NOMO-1 (cell line): ENCODE measurements at regions not wholly inside any gene's neighbourhood (a gene's known extent, or its start where the extent isn't known, plus 50 kb on each side); places are given as distances from the start of the nearest gene placed in this dataset.

Experiments used
- DNase-seq, 2 experiments: peaks; one replicate each; lab custom pipeline; 2025; ENCODE audit not compliant: unreplicated experiment in 2 of 2; lab: John Stamatoyannopoulos, UW

- DNase-seq, result no peak
Measured at GRCh38 chr16:52066962-52067361, 480.0 kb downstream of the TOX3 start.

DNA sequence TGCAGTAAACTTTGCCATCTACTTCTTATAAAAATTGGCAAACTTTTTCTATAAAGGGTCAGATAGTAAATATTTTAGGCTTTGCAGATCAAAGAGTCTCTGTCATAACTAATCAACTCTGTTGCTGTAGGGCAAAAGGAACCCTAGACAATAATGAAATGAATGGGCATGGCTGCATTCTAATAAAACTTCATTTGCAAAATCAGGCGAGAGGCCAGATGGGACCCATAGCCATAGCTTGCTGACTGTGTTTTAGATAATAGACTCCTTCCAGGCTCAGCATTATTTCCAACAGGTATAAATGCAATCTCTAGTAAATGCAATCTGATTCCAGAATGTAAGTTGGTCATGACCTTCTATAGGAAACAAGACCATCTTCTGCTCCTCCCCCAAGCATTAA is 490.7 kb downstream of the TOX3 start:
- DNase-seq, result no peak

DNA sequence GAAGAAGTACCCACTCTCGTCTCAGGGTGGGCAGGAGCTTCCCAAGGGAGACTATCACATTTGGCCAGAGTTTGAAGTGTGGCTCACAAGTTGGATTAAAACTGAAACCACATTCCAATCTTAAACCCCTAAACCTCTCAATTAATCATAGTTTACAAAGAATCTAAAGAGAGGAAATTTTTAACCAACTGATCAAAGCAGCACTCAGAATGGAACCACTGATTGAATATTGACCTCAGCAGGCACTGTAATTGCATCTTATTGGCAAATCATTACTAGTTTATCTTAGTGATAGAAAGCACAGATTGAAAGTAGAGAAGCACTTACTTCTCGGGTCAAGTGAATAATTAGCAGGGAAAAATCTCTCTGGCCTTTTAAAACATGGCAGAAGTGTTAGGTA is 491.6 kb downstream of the TOX3 start:
- DNase-seq, result no peak

DNA sequence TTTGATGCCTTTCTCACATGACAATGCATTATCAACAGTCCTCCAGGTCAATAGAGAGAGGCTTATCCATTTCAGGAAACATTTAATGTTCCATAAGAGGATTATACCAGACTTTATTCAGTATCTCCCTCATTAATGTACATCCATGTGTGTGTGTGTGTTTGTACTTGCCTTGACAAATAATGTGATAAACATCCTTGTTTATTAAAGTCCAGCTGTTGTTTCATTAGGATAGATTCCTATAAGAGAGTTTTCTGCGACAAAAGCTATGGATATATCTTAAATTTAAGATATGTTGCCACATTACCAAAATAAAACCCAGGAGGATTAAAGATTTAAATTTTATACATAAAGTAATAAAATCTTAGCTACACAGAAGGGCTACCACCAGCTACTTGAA is 492.6 kb downstream of the TOX3 start:
- no peak for DNase-seq

- no peak for DNase-seq
Measured at GRCh38 chr16:52052818-52053217, 494.1 kb downstream of the TOX3 start.

DNA sequence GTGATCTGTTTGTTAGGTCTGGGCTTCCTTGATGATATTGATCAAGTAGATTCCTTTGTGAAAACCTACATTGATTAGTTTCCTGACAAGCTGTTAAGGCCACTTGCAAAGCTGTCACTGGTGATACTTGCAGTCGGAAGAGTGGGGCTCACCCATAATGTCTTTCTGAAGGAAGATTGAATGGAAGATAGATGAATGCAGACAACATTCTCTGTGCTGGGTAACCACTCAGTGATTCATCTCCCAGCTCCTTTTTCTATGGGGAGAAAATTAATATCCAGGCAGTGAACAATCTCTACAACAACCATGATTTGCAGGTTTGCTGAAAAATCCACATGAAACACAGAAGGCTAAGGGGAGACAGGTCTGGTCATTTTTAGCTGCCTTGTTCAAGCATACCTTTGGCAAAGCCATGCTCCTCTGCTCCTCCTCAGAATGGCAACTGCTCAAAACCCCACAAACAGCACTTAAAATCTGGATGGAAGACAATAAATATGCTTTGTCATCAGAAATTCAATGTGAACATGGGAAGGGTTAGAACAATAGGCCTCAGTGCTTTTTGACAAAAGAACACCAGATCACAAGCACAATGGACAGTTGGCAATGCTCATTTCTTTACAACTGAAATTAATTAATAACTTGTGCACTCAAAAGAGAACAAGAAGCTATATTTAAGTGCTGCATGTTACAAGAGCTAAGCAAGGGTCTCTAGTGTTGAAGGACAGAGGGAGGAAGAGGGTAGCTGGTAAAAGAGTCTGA is 495.4 kb downstream of the TOX3 start:
- DNase-seq, result no peak

- peak; percentile 4 to 13 for DNase-seq
Measured at GRCh38 chr16:52050418-52050817, 496.5 kb downstream of the TOX3 start.

GRCh38 chr16:52035436-52035835 is 511.5 kb downstream of the TOX3 start:
- DNase-seq, result no peak

DNA sequence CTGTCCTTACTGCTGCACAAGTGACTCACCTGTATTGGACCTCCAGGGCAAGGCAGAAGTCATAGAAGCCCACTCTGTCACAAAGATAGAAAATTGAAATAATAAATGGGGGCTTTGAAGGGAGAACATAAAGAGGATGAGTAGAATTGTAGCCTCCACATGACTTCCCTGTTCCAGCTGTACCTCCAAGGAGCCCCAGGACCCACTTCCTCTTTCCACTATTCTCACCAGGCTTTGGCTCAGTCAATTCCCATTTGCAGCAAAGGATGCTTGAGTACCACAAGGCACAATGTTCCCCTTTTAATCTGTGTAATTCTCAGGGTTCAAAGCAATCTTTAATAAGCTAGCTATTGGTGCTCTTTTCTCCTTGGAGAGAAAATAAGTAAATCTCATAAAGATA is 512.1 kb downstream of the TOX3 start:
- no peak for DNase-seq

DNA sequence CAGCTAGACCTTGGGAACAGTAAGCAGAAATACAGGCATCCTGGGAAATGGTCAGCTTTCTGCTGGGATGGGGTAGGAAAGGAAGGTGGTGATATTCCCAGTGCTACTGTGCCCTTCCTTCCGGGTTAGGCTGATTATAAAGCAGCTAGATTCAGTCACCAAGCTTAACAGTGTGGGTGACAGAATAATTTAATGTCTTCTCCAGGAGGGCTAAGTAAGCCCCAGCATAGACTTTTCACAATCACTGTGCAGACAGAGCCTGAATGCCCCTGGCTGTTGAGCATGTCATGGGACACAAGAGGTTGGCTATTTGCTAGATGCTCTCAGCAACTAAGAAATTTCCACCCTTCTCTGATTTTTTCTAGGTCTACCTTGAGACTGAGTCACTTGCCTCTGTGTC is 513.0 kb downstream of the TOX3 start:
- no peak for DNase-seq

GRCh38 chr16:52022980-52023379 is 524.0 kb downstream of the TOX3 start:
- DNase-seq, result no peak

DNA sequence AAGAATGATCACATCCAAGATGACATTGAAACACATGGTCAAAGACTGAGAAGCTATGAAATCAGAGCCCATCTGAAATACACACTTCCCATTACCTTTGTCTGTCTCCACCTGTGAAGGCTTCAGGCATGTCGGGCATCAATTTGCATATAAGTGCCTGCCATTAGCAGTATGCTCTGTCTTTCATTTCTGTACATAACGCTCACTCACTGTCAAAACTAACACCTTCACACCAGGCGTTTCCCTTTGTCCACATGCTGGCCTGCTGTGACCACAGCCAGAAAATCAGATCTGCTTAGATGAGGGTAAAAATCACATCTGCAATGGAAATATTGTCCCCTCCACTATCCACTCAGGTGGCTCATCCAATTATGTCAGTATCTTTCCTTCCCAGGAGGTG is 524.8 kb downstream of the TOX3 start:
- DNase-seq, result no peak

DNA sequence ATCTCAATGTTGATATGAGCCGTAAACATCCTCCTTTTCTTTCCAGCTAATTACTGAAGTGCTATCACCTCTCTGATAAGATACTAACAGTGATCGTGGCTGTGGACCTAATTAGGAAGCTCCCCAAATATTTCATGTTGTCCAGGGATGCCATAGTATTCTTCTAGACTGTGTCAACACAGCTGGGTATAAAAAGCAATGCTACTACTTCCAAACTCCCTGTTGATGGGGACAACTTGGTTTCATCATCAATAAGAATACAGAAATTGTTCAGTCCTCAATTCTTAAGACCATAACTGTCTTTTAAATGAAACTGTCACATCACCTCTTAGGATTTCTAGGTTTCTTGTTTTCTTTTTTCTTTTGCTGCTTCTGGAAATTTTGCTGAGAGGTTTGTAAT is 530.6 kb downstream of the TOX3 start:
- DNase-seq, result no peak

DNA sequence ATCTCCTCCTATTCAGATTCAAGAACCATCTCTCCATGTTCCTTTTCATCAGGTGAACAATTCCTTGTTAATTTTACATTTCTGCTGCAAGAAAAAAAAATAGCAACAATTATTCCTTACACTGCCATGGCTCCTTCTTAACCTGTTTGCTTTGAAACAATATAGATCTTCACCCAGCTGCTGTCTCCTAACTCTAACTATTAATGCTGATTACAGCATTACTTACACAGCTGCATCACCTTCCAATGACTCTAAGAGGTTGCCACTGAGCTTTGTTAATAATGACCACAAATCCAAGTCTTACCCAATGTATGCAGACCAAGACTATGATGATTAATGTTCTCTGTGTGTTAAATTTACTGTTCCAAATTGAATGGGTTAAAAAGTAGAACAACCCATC is 541.4 kb downstream of the TOX3 start:
- DNase-seq, result no peak

DNA sequence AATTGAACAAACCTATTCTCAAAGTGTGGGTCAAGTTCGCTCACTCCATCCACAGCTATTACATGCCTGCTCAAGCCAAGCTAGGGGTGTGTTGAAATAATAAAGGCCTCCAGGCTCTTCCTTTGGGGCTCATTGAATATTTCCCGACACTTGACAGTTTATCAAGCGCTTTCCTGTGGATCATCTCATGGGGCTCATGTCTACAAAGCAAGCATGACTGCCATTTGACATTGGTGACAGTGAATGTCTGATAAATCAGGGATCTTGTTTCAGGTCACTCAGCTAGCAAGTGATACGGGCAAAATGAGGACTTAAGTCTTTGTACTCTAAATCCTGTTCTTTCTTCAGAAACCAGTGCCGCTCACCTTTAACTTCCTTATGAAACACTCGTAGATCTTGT is 542.6 kb downstream of the TOX3 start:
- DNase-seq, result no peak

DNA sequence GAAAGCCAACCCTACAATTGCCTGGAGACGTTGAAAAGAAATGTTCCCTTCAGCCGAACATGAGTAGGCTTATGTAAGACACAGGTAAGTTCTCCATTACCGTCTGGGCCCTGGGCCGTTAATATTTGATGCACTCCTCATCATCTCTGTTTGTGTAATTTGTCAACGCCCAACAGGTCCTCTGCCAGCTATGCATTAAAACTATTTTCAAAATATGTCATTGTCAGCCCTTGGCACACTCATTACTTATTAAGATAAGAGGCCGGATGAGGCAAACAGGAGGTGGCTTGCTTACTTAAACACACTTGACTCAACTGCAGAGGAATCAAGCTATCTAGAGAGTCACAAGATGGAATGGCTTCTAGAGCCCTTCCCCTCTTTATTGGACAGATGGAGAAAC is 544.9 kb downstream of the TOX3 start:
- no peak for DNase-seq

DNA sequence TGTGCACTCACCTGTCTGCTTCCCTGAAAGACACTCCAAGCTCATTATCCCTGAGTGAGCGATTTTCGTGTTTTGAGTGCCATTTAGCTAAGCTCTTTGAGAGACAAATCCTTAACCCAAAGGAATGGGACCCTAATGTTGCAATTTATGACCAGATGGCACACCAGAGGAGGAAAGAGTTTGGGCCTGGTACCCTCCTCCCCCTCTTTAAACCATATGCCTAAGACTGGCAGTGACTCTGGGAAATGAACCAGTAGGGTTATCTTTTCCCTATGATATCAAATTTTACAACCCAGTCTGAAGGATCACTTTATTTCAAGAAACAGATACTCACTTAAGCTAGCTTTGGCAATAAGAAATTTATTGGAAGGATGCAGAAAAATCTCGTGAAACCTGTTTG is 550.4 kb downstream of the TOX3 start:
- DNase-seq, result no peak

DNA sequence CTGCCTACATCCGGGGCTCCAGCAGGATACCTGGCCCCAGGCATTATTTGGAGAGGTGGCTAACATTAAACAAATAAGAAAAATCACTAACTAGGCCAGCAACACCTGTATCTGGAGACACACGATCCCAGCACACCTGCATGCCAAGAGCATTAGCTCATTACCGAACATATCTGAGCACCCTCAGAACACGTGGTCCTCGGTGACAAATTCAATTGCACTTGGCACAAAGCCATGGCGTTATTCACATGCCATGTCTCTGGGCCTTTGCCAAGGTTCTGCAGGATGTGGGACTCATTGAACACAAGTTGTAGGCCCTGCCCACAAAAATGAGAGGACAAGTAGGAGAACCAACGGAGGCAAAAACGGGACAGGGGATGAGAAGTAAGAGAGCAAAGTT is 552.3 kb downstream of the TOX3 start:
- DNase-seq, result no peak

DNA sequence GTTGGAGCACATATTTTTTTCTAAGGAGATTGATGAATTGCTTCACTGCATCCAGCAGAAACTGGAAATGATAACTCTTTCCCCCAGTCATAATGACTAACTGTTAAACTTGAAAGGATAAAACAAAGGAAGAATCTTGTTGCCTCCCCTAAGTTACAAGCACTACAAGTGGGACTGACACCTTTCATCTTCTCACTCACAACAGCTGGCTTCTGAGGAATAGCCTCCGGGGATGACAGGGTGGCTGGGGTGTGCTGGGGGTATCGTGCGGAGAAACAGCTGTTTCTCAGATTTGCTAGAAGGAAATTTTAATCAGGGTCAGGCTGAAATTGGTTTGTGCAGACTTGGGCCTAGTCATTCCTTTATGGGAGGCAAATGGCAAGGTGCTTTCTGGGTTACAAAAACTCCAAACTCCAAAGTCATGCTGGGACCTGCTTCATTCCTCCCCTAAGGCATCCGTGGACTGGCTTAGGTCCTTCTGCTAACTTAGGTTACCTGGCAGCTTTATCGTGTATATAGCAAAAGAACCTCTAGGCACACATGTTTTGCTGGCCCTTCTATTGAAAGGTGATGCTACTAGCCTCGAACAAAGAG is 557.2 kb downstream of the TOX3 start:
- no peak for DNase-seq

- no peak for DNase-seq
Measured at GRCh38 chr16:51988977-51989376, 558.0 kb downstream of the TOX3 start.

GRCh38 chr16:51987519-51987918 is 559.4 kb downstream of the TOX3 start:
- DNase-seq, result no peak

DNA sequence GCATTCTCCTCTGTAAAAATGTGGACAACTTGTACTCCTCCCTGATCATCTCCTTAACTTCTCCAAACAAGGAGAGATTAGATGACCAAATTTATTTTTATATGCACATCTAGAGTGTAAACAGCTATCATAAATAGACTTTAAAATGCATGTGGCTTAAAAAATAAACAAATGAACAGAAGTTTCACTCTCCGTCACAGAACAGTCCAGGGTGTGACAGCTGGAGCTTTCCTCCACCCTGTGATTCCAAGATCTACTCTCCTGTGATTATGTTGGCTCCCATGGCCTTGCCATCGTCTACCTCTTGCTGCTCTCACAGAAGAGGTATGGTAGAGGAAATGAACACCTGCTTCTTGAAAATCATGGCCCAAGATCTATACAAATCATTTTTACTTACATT is 560.2 kb downstream of the TOX3 start:
- DNase-seq, result no peak

DNA sequence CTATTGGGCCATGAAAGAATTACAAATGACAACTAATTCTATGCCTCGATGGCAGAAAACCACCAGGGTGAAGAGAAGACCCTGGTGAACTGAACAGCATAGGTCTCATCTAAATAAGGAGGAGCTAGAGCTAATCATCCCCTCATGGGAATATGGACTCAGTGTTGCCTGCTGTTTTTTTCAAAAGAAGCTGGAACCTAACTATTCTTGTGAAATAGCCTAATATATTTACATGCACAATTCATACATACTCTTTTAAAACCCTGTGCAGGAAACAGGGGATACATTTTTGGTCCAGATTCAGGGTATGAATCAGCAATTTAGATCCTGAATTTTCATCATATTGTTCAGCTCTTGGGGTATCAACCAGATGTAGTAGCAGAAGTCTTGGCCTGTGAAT is 560.6 kb downstream of the TOX3 start:
- no peak for DNase-seq
